HG03060 (cell line): ENCODE measurements at regions not wholly inside any gene's neighbourhood (a gene's known extent, or its start where the extent isn't known, plus 50 kb on each side); places are given as distances from the start of the nearest gene placed in this dataset.
"Not testable (repeated sequence)": the region's sequence is repeated elsewhere in the genome, so short reads cannot be mapped to it uniquely, and the experiment has no call there.

Source experiments
- ATAC-seq: cut with Tn5 transposase; IDR thresholded peaks from one replicate; pipeline ENCODE4 v1.9.1; 2021; ENCODE audit warnings: low read depth, moderate number of reproducible peaks; ENCODE audit not compliant: unreplicated experiment

DNA sequence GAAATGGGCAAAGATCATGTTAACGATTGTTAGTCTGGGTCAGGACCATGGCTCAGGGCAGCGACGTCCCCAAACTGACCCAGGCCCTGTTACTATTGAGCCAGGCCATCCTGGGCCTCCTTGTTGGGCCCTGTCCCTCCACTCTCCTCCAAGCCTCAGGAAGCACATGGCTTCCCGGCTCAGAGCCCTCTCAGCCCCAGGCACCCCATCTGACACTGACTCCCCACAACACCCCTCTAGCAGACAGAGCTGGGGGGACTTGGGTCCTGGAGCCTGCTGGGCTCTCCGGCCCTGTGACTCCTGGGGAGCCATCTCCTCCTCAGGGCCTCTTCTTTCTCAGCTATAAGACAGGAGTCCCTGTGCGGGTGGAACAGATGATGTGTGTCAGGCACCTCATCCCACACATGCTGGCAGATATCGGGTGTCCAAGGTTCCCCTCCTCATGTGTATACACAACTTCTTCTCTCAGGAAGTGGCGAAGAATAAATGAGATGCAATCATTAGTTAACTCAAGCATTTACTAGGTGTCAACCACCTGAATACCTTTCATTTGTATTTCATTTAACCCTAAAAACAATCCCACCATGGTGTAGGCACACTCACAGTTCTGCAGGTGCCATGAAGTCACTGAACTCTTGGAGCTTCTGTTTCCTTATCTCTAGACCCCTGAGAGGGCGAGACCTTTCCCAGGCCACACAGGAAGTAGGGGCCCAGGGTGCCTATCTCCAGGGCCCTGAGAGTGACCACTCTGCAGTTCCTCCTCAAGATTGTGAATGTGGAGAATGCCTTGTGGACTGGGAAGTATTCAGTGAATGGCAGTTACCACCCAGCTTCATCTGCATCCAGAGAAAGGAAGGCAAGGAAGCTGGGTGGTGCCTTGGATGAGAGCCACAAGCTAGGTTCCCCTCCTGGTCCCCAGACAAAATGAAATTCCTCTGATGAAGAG is 282.5 kb upstream of the TLE3 start:
- no peak for ATAC-seq

DNA sequence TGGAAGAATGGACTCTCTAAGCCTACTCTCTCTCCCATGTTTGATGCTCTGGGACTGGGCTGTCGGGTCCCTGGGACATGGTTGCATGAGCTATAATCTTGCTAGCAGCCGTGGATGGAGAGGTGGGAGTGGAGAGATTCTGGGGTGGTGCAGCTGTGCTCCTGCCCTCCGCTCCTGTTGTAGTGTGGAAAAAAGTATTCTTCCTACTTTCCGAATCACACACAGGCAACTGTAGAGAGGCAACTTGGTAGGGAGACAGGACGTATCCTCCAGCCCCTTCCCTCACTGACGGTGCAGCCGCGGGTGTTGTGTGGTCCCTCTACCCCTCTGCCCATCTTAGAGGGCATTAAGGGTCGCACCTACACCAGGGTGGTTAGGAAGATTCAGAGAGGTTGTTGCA is 281.4 kb upstream of the TLE3 start:
- ATAC-seq = no peak

GRCh38 chr15:70378126-70379031 is 280.7 kb upstream of the TLE3 start:
- ATAC-seq = no peak

DNA sequence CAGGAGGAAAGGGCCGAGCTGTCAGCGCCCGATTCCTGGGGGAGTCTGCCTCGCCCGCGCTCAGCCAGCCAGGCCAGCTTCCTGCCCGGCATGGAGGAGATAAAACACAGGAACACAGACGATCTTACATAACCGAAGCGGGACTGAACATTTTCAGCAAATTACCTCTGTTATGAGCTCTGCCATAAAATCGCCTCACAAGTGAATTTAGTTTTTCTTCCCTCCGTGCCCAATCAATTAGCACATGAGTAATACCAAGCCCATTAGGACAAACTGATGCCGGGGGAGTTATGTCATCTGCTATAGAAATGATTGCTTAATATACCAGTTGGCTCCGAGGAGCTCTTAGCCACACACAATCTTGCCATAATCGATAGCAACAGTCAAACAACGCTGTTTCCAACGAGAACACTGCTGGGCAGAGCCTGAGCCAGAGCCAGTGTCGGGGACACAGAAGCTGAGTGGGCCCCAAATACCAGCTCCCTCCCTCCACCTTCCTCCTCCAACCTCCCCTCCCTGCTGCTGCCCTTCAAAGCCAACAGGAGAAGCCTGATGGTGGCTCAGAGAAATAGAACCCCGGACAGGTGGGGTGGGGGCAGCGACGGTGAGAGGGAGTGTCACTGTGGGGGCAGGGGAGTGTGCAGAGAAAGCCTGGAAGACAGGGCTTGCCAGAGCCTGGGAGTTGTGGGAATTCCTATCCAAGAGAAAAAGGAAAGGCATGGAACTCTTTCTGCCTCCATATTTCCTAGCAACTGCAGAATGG is 279.4 kb upstream of the TLE3 start:
- no peak for ATAC-seq

DNA sequence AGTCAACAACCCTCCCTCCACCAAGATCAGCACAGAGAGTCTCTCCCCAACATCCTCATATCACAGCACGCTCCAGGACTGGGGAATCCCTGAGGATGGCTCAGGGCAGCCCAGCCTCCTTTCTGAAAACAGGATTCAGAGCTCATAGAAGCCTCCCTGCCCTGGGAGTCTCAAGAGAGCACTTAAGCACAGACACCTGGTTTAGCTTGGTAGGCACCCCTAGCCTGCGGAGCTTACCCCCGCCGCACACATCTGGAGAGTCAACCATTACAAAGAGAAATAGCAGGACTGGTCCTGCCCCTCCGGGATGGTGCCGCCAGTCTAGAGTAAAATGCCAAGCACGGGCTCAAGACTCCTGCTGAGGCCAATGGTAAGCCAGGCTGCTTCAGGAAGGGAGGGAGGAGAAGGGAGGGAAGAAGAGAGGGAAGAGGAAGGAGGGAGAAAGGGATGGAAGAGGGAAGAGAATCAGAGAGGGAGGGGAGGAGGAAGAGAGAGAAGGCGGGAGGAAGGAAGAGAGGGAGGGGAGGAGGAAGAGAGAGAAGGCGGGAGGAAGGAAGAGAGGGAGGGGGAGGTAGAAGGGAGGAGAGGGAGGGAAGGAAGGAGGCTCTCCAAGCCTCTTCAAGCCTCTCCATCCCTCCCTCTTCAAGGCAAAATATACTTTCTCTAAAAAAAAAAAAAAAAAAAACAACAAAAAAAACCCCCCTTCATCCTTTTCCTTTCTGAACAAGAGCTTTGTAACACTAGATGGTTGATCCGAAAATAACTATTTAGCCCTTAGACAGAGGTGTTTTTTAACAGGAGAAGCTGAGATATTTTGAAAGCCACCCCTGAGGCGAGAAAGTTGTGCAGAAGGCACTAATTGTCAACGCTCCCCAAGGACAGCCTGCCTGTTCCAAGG is 278.6 kb upstream of the TLE3 start:
- no peak for ATAC-seq

GRCh38 chr15:70375586-70375985 is 277.9 kb upstream of the TLE3 start:
- ATAC-seq = no peak

DNA sequence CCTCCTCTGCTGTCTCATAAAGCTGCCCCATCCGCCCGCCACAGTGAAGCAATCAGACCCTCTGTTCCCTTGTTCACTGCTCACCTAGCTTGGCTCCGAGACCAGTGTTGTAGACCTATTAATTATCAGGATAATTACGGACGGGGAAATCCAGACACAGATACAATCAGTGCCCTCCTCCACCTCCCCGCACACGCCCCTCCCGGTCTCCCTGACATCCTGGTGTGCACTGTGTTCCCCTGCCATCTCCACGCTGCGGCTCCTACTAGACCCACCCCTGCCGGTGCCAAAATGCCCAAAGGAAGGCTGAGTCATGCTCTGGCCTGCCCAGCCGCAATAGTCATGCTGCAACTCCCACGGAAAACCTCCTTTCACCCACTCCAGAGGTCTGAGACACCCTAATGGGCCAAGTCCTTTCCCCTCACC is 277.3 kb upstream of the TLE3 start:
- no peak for ATAC-seq

GRCh38 chr15:70374096-70374495 is 276.4 kb upstream of the TLE3 start:
- no peak for ATAC-seq

GRCh38 chr15:70373439-70373838 is 275.7 kb upstream of the TLE3 start:
- ATAC-seq = not testable (repeated sequence)

GRCh38 chr15:70367913-70368705 is 270.4 kb upstream of the TLE3 start:
- not testable (repeated sequence) for ATAC-seq

DNA sequence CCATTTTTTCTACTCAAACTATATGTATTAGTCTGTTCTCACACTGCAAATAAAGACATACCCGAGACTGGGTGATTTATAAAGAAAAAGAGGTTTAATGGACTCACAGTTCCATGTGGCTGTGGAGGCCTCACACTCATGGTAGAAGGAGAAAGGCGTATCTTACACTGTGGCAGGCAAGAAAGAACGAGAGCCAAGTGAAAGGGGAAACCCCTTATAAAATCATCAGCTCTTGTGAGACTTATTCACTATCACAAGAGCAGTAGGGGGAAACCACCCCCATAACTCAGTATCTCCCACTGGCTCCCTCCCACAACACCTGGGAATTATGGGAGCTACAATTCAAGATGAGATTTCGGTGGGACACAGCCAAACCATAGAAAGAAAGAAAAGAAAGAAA is 266.3 kb upstream of the TLE3 start:
- not testable (repeated sequence) for ATAC-seq

DNA sequence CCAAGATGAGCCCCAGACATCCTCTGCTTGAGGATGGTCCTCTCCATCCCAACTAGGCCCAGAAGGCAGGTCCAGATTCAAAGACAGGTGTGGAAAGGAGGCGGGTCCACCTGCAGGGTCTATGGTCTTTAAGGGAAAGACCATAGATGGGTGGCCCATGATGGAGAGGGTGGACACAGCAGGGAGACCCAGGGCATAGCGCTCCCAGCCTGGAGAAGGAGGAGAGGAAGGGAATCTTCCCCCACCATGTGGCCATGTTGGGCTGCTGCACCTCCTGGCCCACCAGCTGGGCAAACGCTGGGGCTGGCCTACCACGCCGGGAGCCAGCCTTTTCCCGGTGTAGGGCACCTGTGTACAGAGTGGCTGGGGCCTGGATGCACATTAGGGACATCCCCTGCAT is 265.2 kb upstream of the TLE3 start:
- no peak for ATAC-seq

GRCh38 chr15:70362350-70362749 is 264.6 kb upstream of the TLE3 start:
- ATAC-seq = no peak

DNA sequence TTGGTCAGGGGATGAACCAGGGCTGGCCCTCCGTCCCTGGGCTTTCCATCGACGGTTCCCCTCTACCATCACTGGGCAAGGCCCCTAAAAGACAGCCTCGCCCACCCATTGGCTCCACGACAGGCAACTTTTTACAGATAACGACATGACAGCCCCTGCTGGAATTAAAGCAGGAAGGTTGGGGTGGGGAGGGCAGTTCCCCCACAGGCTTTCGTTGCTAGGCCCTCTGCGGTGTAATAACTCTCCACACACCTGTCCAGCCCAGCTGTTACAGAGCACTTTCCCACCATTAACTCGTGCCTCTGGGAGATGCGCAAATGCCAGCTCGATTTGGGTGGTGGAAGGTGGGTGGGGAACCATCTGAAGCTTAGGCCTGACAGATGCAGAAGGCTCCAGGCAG is 264.2 kb upstream of the TLE3 start:
- no peak for ATAC-seq

DNA sequence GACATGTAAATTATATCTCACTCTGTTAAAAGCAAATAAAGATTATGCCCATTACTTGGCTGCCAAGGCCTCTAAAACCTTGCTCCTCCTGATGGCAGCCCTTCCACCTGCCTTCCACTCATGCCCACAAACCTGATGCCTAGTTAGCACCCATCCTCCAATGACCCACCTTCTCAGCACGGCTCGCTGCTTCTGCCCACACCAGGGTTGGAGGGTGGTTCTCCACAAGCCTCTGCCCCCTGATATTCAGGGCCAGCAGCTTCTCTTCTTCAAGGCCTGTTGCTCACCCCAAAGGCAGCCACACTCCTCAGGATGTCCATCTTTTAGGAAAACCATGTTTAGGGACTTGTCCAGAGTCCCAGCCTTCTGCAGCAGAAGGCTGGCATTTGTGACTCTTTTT is 263.4 kb upstream of the TLE3 start:
- ATAC-seq = no peak

DNA sequence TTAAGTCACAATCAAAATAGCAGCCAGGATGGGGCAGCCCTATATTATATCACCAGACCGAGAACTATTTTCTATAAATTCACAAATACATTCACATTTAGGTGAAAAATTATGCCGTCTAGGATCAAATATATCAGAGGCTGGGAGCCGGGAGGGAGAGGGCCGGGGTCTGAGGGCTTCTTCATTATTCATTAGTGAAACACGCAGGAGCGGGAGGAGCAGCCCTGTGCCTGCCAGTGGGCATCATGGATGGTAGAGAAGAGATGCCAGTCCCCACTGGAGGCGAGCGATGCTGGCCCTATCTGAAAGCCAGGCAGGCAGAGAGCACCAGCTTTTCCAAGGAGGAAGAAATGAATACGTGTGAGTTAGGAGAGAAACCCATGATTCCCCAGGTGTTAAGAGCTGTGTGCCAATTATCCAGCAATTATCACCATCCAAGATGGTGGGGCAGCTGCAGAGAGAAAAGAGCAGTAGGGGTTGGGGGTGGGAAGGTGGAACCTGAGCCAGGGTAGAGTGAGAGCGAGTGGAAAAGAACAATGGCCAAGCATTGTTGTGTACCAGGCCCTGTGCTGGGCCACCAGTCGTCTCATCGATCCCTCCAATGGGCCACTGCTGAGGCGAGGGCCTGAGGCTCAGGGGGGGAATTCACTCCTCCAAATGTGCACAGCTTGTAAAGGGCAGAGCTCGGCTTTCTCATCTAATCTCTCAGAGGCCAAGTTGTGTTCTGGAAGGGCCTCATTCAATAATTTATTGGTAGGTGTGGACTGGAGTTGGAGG is 261.3 kb upstream of the TLE3 start:
- no peak for ATAC-seq

GRCh38 chr15:70358011-70358819 is 260.5 kb upstream of the TLE3 start:
- no peak for ATAC-seq
